H9 (cell line): ENCODE measurements at regions not wholly inside any gene's neighbourhood (a gene's known extent, or its start where the extent isn't known, plus 50 kb on each side); places are given as distances from the start of the nearest gene placed in this dataset.

Source experiments
- DNase-seq: peaks from one replicate; pipeline ENCODE4 v3.0.0-alpha.2; 2017
- H2AFZ ChIP-seq: one replicate; pipeline ENCODE4 v1.6.1; 2013; ENCODE audit warnings: mild to moderate bottlenecking, low read length, control low read depth, moderate library complexity
- H2AK5ac ChIP-seq: 2 replicates; pipeline ENCODE4 v1.6.1; 2013; ENCODE audit warnings: low read length, control low read depth, mixed read lengths; ENCODE audit not compliant: insufficient read length
- H2BK120ac ChIP-seq: one replicate; pipeline ENCODE4 v1.6.1; 2013; ENCODE audit warnings: low read depth, mild to moderate bottlenecking, low read length, control low read depth, inconsistent platforms; ENCODE audit not compliant: poor library complexity, severe bottlenecking
- H2BK12ac ChIP-seq: 2 replicates; pipeline ENCODE4 v1.6.1; 2013; ENCODE audit warnings: low read length, control low read depth, mixed read lengths, low read depth; ENCODE audit not compliant: insufficient read length
- H2BK15ac ChIP-seq: 2 replicates; pipeline ENCODE4 v1.6.1; 2013; ENCODE audit warnings: low read depth, low read length, control low read depth
- H2BK20ac ChIP-seq: one replicate; pipeline ENCODE4 v1.6.1; 2013; ENCODE audit warnings: low read depth, mild to moderate bottlenecking, low read length, control low read depth, inconsistent platforms; ENCODE audit not compliant: poor library complexity, severe bottlenecking
- H2BK5ac ChIP-seq: 2 replicates; pipeline ENCODE4 v1.6.1; 2013; ENCODE audit warnings: low read length, control low read depth, mixed read lengths; ENCODE audit not compliant: insufficient read length
- H3K14ac ChIP-seq: 2 replicates; pipeline ENCODE4 v1.6.1; 2013; ENCODE audit warnings: low read length, control low read depth; ENCODE audit not compliant: insufficient read depth
- H3K18ac ChIP-seq: 2 replicates; pipeline ENCODE4 v1.6.1; 2013; ENCODE audit warnings: low read depth, mild to moderate bottlenecking, mixed read lengths, low read length, control low read depth; ENCODE audit not compliant: insufficient read length
- H3K23ac ChIP-seq: 2 replicates; pipeline ENCODE4 v1.6.1; 2013; ENCODE audit warnings: low read length, control low read depth, mixed read lengths, low read depth; ENCODE audit not compliant: insufficient read length
- H3K23me2 ChIP-seq: 2 replicates; pipeline ENCODE4 v1.6.1; 2013; ENCODE audit warnings: low read depth, mild to moderate bottlenecking, mixed read lengths, low read length, control low read depth; ENCODE audit not compliant: insufficient read length, poor library complexity, severe bottlenecking
- H3K27ac ChIP-seq: 2 replicates; pipeline ENCODE4 v1.5.1; 2013; ENCODE audit warnings: low read length, control low read depth, mixed read lengths, low read depth; ENCODE audit not compliant: insufficient read length
- H3K27me3 ChIP-seq: 2 replicates; pipeline ENCODE4 v1.6.1; 2013; ENCODE audit warnings: low read length, control low read depth, inconsistent platforms; ENCODE audit not compliant: insufficient read depth
- H3K4ac ChIP-seq: 2 replicates; pipeline ENCODE4 v1.6.1; 2013; ENCODE audit warnings: low read depth, mild to moderate bottlenecking, control low read depth, inconsistent platforms, low read length, moderate library complexity
- H3K4me1 ChIP-seq: 2 replicates; pipeline ENCODE4 v1.6.1; 2013; ENCODE audit warnings: low read length, control low read depth, inconsistent platforms; ENCODE audit not compliant: insufficient read depth
- H3K4me2 ChIP-seq: 2 replicates; pipeline ENCODE4 v1.6.1; 2013; ENCODE audit warnings: low read length, control low read depth, mixed read lengths; ENCODE audit not compliant: insufficient read length, insufficient read depth
- H3K56ac ChIP-seq: 2 replicates; pipeline ENCODE4 v1.6.1; 2013; ENCODE audit warnings: low read depth, mild to moderate bottlenecking, mixed read lengths, low read length, control low read depth; ENCODE audit not compliant: insufficient read length
- H3K79me1 ChIP-seq: 2 replicates; pipeline ENCODE4 v1.6.1; 2013; ENCODE audit warnings: low read depth, mild to moderate bottlenecking, moderate library complexity, low read length, control low read depth, inconsistent platforms; ENCODE audit not compliant: insufficient read depth, poor library complexity, severe bottlenecking
- H3K79me2 ChIP-seq: 2 replicates; pipeline ENCODE4 v1.6.1; 2013; ENCODE audit warnings: low read length, control low read depth, inconsistent platforms; ENCODE audit not compliant: insufficient read depth
- H3K9ac ChIP-seq: 2 replicates; pipeline ENCODE4 v1.6.1; 2013; ENCODE audit warnings: low read length, control low read depth, mixed read lengths; ENCODE audit not compliant: insufficient read length; ENCODE audit errors: extremely low read depth
- H3K9me3 ChIP-seq: one replicate; pipeline ENCODE4 v1.6.1; 2013; ENCODE audit warnings: low read depth, low read length, inconsistent platforms; ENCODE audit not compliant: control insufficient read depth
- H3T11ph ChIP-seq: one replicate; pipeline ENCODE4 v1.6.1; 2013; ENCODE audit warnings: mild to moderate bottlenecking, low read length, control low read depth, inconsistent platforms
- H4K20me1 ChIP-seq: one replicate; pipeline ENCODE4 v1.6.1; 2013; ENCODE audit not compliant: control insufficient read depth, insufficient read length, insufficient read depth
- H4K5ac ChIP-seq: 2 replicates; pipeline ENCODE4 v1.6.1; 2013; ENCODE audit warnings: low read depth, mild to moderate bottlenecking, mixed read lengths, low read length, control low read depth; ENCODE audit not compliant: insufficient read length
- H4K8ac ChIP-seq: replicated peaks from 2 replicates; pipeline ENCODE4 v1.6.1; 2013; ENCODE audit warnings: low read length, control low read depth, mixed read lengths, low read depth; ENCODE audit not compliant: insufficient read length
- H4K91ac ChIP-seq: 2 replicates; pipeline ENCODE4 v1.6.1; 2013; ENCODE audit warnings: low read depth, mild to moderate bottlenecking, moderate library complexity, mixed read lengths, low read length, control low read depth; ENCODE audit not compliant: insufficient read length
- H3K27ac Mint-ChIP-seq, 3 experiments: 2 replicates in 2 of 3; 3 replicates in 1 of 3; pipeline ENCODE4 v1.8.0; 2020 to 2021; ENCODE audit warnings: mixed read lengths in 3 of 3, mild to moderate bottlenecking in 1 of 3, moderate library complexity in 1 of 3
- H3K27me3 Mint-ChIP-seq: 2 replicates; pipeline ENCODE4 v1.8.0; 2021; ENCODE audit warnings: low read depth, mild to moderate bottlenecking, moderate library complexity, mixed read lengths
- H3K36me3 Mint-ChIP-seq, 3 experiments: 2 replicates in 2 of 3; 3 replicates in 1 of 3; pipeline ENCODE4 v1.8.0; 2020 to 2021; ENCODE audit warnings: low read depth in 3 of 3, mixed read lengths in 3 of 3; ENCODE audit not compliant: insufficient read depth in 1 of 3
- H3K4me1 Mint-ChIP-seq, 2 experiments: 2 replicates each; pipeline ENCODE4 v1.8.0; 2020; ENCODE audit warnings: mixed read lengths in 2 of 2
- H3K4me3 Mint-ChIP-seq, 2 experiments: 2 replicates in 1 of 2; 3 replicates in 1 of 2; pipeline ENCODE4 v1.8.0; 2020 to 2021; ENCODE audit warnings: mild to moderate bottlenecking in 2 of 2, mixed read lengths in 2 of 2, moderate library complexity in 1 of 2
- H3K9me3 Mint-ChIP-seq, 2 experiments: 2 replicates in 1 of 2; 3 replicates in 1 of 2; pipeline ENCODE4 v1.8.0; 2020; ENCODE audit warnings: mild to moderate bottlenecking in 2 of 2, mixed read lengths in 2 of 2, moderate library complexity in 1 of 2
- CTCF ChIP-seq: fragments of 200-600 bp; sonication (generic); conservative IDR thresholded peaks from 3 replicates; pipeline ENCODE4 v1.8.0; 2021; ENCODE audit warnings: antibody characterized with exemption, mild to moderate bottlenecking
- WGBS: extraction: QIAGEN DNeasy Blood & Tissue Kit; methylation state at CpG from one replicate; pipeline ENCODE4 v1.1.7; 2013; ENCODE audit warnings: missing lambda C conversion rate, low lambda C conversion rate, mixed read lengths; ENCODE audit not compliant: insufficient read length; ENCODE audit errors: extremely low coverage; 5-methylcytosine and 5-hydroxymethylcytosine counted together

- H3K79me2 ChIP-seq, result no peaks in the 10 kb centered on the region
- H3K56ac ChIP-seq, result no peak overlapping the region
- H3K18ac ChIP-seq, result no peak overlapping the region
- peaks cover 0 to 6% (median 3%) of the 10 kb centered on the region in 3 experiments; a peak in 2 of 7 replicates for H3K36me3 Mint-ChIP-seq
- peaks cover 4 to 7% of the 10 kb centered on the region in 2 experiments; a peak in 3 of 5 replicates for H3K9me3 Mint-ChIP-seq
- H3K4me1 Mint-ChIP-seq, result peaks cover 23 to 24% of the 10 kb centered on the region in 2 experiments
- 0 out of 2 replicates have a peak, but pooled peaks cover 1% of the 10 kb centered on the region for H3K4me1 ChIP-seq
- no peaks in the 10 kb centered on the region for H4K20me1 ChIP-seq
- no peak overlapping the region for H3K4me3 Mint-ChIP-seq
- no peak overlapping the region for H2BK12ac ChIP-seq
- H3K27me3 Mint-ChIP-seq, result no peaks in the 10 kb centered on the region; the same call in 1 of the 2 replicates
- H3K4me2 ChIP-seq, result no peak overlapping the region
- no peaks in the 10 kb centered on the region for H3K9me3 ChIP-seq
- H3K9ac ChIP-seq, result no peak overlapping the region
- DNase-seq, result no peak
- H2BK5ac ChIP-seq, result no peak overlapping the region
- H3K23me2 ChIP-seq, result no peaks in the 10 kb centered on the region
- H3K79me1 ChIP-seq, result no peaks in the 10 kb centered on the region
- H4K8ac ChIP-seq, result no peak overlapping the region
- H3K27ac Mint-ChIP-seq, result peak overlapping the region in 1 of 3 experiments; percentile 39; a peak in 1 of 7 replicates
- no peak overlapping the region for H2BK15ac ChIP-seq
- H2BK120ac ChIP-seq, result no peak overlapping the region
- no peak overlapping the region for H3K14ac ChIP-seq
- no peak for TF ChIP-seq CTCF
- H2AFZ ChIP-seq, result no peak overlapping the region
- no peak overlapping the region for H4K5ac ChIP-seq
- no peak overlapping the region for H3T11ph ChIP-seq
- no CpG with 5 or more reads among the region's 2 CpGs for WGBS
- H3K23ac ChIP-seq, result no peak overlapping the region
- H3K27ac ChIP-seq, result no peak overlapping the region
- H3K27me3 ChIP-seq, result no peaks in the 10 kb centered on the region
- no peak overlapping the region for H2AK5ac ChIP-seq
- no peak overlapping the region for H3K4ac ChIP-seq
- no peak overlapping the region for H2BK20ac ChIP-seq
- no peak overlapping the region for H4K91ac ChIP-seq
These were observed 234.6 kb upstream of the FANCL start for GRCh38 chr2:58475756-58476155.
